ENCODE measurements at regions not wholly inside any gene's neighbourhood (a gene's known extent, or its start where the extent isn't known, plus 50 kb on each side); places are given as distances from the start of the nearest gene placed in this dataset.
"Not testable (repeated sequence)": the region's sequence is repeated elsewhere in the genome, so short reads cannot be mapped to it uniquely, and the experiment has no call there.

GRCh38 chr5:50898966-50899365, 232.5 kb downstream of the PARP8 start:
- intact Hi-C loops (cut with DNase I): no loop called here
- DNase-seq (ENCODE audit: low spot score) (no peak), ATAC-seq (no peak)

GRCh38 chr5:50900952-50901510, 234.6 kb downstream of the PARP8 start:
- no peak for DNase-seq (ENCODE audit: low spot score)
- intact Hi-C loops (cut with DNase I): no loop called here
- ATAC-seq: no peak

GRCh38 chr5:50903651-50904050, 237.2 kb downstream of the PARP8 start:
- intact Hi-C loops (cut with DNase I): no loop called here
- no peak for ATAC-seq
- DNase-seq (ENCODE audit: low spot score): no peak

- intact Hi-C loops (cut with DNase I): no loop called here
- DNase-seq (ENCODE audit: low spot score) (no peak), ATAC-seq (no peak)
Measured at GRCh38 chr5:50905996-50906570, 239.6 kb downstream of the PARP8 start.

- ATAC-seq; intact Hi-C loops (cut with DNase I); DNase-seq (ENCODE audit: low spot score): not testable (repeated sequence)
Measured at GRCh38 chr5:50920160-50920559, 253.7 kb downstream of the PARP8 start.

- no peak for DNase-seq (ENCODE audit: low spot score)
- intact Hi-C loops (cut with DNase I): no loop called here
- ATAC-seq: no peak
Measured at GRCh38 chr5:50921366-50922133, 255.1 kb downstream of the PARP8 start.

GRCh38 chr5:50922134-50922941, 255.9 kb downstream of the PARP8 start:
- peak; percentile 74 for ATAC-seq
- DNase-seq (ENCODE audit: low spot score); intact Hi-C loops (cut with DNase I): not testable (repeated sequence)

- ATAC-seq: peak; percentile 61
- no peak for DNase-seq (ENCODE audit: low spot score)
- intact Hi-C loops (cut with DNase I): no loop called here
Measured at GRCh38 chr5:50922942-50923767, 256.7 kb downstream of the PARP8 start.

- ATAC-seq (peak; percentile 24), DNase-seq (ENCODE audit: low spot score) (no peak)
- intact Hi-C loops (cut with DNase I): no loop called here
Measured at GRCh38 chr5:50923768-50924494, 257.5 kb downstream of the PARP8 start.

GRCh38 chr5:50927953-50928352, 261.5 kb downstream of the PARP8 start:
- intact Hi-C loops (cut with DNase I): no loop called here
- ATAC-seq (no peak), DNase-seq (ENCODE audit: low spot score) (no peak)

GRCh38 chr5:50929174-50929573, 262.7 kb downstream of the PARP8 start:
- intact Hi-C loops (cut with DNase I): no loop called here
- no peak for ATAC-seq

GRCh38 chr5:50934343-50934742, 267.9 kb downstream of the PARP8 start:
- ATAC-seq (no peak), DNase-seq (ENCODE audit: low spot score) (no peak)
- intact Hi-C loops (cut with DNase I): no loop called here

More at GRCh38 chr5:50929174-50929573, 262.7 kb downstream of the PARP8 start:
- no peak for DNase-seq (ENCODE audit: low spot score)

GRCh38 chr5:50945139-50945538, 278.7 kb downstream of the PARP8 start:
- DNase-seq (ENCODE audit: low spot score) (no peak), ATAC-seq (no peak)
- intact Hi-C loops (cut with DNase I): no loop called here

- ATAC-seq: no peak
- intact Hi-C loops (cut with DNase I): no loop called here
- DNase-seq (ENCODE audit: low spot score): no peak
Measured at GRCh38 chr5:50947906-50948683, 281.7 kb downstream of the PARP8 start.

GRCh38 chr5:50953290-50953689, 286.9 kb downstream of the PARP8 start:
- ATAC-seq (no peak), DNase-seq (ENCODE audit: low spot score) (no peak)
- intact Hi-C loops (cut with DNase I): no loop called here

- DNase-seq (ENCODE audit: low spot score) (no peak), ATAC-seq (no peak)
- intact Hi-C loops (cut with DNase I): no loop called here
Measured at GRCh38 chr5:50958852-50959457, 292.5 kb downstream of the PARP8 start.
